Choroid plexus epithelial cell (primary cell): ENCODE measurements at regions not wholly inside any gene's neighbourhood (a gene's known extent, or its start where the extent isn't known, plus 50 kb on each side); places are given as distances from the start of the nearest gene placed in this dataset.

Source experiments
- DNase-seq: peaks from one replicate; pipeline ENCODE4 v3.0.0-alpha.2; 2010; ENCODE audit warnings: low read depth
- H3K4me3 ChIP-seq: 2 replicates; pipeline ENCODE4 v1.5.1; 2011; ENCODE audit warnings: low read depth, mild to moderate bottlenecking, control low read depth, low read length, moderate library complexity
- TF ChIP-seq, protein P1 (sequence below): conservative IDR thresholded peaks from 2 replicates; pipeline ENCODE4 v1.5.1; 2011; ENCODE audit warnings: low read depth, mild to moderate bottlenecking, control low read depth, inconsistent platforms, low read length, moderate library complexity

- TF ChIP-seq, protein P1, sequence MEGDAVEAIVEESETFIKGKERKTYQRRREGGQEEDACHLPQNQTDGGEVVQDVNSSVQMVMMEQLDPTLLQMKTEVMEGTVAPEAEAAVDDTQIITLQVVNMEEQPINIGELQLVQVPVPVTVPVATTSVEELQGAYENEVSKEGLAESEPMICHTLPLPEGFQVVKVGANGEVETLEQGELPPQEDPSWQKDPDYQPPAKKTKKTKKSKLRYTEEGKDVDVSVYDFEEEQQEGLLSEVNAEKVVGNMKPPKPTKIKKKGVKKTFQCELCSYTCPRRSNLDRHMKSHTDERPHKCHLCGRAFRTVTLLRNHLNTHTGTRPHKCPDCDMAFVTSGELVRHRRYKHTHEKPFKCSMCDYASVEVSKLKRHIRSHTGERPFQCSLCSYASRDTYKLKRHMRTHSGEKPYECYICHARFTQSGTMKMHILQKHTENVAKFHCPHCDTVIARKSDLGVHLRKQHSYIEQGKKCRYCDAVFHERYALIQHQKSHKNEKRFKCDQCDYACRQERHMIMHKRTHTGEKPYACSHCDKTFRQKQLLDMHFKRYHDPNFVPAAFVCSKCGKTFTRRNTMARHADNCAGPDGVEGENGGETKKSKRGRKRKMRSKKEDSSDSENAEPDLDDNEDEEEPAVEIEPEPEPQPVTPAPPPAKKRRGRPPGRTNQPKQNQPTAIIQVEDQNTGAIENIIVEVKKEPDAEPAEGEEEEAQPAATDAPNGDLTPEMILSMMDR, result no peak
- no peak overlapping the region for H3K4me3 ChIP-seq
- DNase-seq, result no peak
These were observed 77.9 kb upstream of the TOX2 start for GRCh38 chr20:43836790-43837189.

DNA sequence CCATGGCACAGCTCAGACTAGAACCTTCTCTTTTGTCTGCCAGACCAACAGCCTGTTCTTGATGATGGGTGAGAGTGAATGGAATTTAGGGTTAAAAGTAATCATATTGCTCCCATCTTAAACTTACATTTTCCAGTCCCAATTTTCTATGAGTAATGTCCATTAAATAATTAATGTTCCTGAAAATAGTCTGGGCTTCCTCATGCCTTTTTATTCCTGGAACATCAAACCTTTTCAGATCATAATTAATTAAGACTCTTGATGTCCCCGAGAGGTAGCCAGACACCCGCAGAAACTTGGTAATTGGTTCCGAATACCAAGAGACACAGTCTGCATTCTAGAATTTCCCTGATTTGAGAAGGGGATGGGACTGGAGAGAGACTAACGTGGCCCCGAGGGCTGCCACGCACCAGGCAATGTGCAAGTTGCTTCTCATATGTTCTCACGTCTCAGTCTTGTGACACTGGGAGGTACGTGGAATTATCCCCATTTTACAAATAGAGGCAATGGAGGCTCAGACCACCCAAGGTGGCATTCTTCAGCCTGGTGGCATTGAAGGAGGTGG, 78.6 kb upstream of the TOX2 start:
- DNase-seq, result no peak
- no peak overlapping the region for H3K4me3 ChIP-seq
- TF ChIP-seq, protein P1, result no peak

DNA sequence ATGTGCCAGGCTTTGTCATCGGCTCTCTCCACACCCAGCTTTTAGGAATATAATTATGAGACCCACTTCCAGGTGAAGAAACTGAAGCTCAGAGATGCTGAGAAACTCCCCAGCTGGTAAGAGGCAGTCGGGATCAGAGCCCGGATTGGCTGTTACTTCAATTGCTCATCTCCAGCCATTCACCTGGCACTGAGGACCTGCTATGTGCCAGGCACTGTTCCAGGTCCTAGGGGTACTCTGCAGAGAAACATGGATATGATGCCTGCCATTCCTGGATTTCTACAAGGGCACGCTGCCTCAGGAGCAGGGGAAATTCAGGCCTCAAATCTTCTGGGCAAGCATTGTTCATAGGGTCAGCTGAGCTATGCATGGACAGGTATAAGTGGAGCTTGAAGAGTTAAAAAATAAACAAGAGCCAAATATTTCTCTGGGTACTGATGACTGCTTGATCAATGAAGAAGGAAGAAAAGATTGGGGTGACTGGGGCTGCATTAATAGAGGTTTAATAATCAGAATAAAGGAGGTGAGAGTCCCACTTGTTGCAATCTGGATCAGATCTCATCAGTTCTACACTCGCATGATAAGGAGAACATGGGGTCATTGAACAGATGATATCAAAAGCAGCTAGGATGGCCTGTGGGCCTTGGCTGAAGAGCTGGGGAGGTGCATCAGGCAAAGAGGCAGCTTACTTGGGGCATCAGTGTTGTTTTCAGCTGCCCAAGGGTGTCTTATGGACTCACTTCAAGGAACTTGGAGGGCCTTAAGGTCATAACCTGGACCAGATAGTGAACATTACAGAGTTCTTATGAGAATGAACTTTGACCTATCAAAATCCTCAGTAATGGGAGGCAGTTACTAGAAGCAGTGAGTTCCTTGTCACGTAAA, 80.9 kb upstream of the TOX2 start:
- no peak overlapping the region for H3K4me3 ChIP-seq
- TF ChIP-seq, protein P1, result no peak
- DNase-seq, result no peak

DNA sequence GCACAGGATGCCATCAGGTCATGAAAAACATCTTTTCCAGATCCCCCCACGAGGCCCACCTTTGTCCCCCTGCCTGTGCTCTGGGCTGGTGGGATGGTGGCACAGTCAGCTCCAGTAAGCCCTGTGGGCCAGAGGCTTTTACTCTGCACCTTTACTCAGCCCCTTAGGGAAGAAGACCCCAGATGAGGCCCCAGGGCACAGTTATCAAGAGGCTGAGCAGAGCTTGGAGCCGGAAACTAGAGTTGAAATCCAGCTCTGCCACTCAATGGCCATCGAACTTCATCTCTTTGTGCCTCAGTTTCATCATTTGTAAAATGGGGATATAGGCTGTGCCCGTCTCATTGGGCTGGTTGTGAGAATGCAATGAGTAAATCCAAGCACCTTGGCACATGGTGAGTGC, 81.7 kb upstream of the TOX2 start:
- TF ChIP-seq, protein P1, result no peak
- no peak overlapping the region for H3K4me3 ChIP-seq
- DNase-seq, result no peak

DNA sequence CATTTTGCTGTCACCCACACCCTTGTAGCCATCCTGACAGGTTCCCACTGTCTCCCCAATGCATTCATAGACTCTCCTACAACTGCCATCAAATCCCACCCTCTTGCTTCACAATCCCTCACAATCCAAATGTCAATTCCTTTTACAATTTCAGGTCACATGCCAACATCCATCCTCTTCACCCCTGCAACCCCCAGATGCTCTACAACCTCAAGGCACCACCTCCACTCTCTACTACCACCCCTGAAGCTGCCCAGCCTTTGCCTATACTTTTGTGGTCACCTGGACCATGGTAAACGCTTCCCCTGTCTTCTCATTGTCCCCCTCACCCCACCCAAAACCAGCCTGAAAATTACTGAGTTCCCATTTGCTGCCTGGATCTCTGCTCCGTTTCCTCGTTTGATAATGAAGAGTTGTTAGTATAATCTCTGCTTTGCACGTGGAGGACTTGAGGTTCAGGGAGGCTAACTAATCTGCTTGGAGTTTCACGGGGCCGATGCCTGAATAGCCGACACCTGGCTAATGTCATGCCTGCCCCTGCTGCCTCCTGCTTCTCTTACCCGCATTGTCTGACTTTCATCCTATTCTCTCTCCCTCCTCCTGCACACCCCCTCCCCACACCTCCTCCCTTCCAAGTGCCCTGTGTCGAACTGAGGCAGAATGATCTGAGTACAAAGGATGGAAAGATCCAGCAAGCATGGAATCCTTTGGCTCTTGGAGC, 82.4 kb upstream of the TOX2 start:
- TF ChIP-seq, protein P1, result no peak
- no peak overlapping the region for H3K4me3 ChIP-seq
- DNase-seq, result no peak

DNA sequence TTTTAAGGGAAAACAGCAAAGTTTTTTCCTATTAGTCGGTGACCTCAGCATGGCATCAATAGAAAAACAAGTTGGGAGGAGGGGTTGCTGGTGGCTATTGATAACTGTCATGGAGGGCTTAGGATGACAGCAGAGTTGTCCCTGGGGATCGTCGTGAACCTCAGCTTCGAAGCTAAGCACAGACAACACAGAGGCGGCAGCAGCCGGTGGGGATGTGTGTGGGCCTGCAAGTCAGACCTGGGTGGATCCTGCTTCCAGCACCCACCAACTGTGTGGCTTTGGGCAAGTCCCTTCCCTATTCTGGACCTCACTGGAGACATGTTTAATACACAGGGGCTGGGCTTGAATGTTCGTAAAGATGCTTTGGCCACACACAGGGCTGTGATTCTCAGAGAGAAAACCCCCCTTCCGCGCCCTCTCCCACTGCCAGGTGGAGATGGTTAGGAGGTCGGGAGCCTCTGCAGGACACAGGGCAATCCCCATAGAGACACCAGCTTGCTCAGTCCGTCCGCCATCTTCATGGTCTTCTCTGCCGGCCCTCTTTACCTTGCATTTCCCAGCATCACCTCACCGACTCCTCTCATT, 83.1 kb upstream of the TOX2 start:
- DNase-seq, result no peak
- no peak overlapping the region for H3K4me3 ChIP-seq
- TF ChIP-seq, protein P1, result no peak
